Neural cell (in vitro differentiated cells): ENCODE measurements at regions not wholly inside any gene's neighbourhood (a gene's known extent, or its start where the extent isn't known, plus 50 kb on each side); places are given as distances from the start of the nearest gene placed in this dataset.

Source experiments
- H2AFZ ChIP-seq: fragments of 200-600, 300-800 bp; sonication (generic), shearing (Covaris generic); 2 replicates; pipeline ENCODE4 v1.6.0; 2014; ENCODE audit warnings: low read depth, mild to moderate bottlenecking, antibody characterized with exemption, low read length, moderate library complexity
- H3F3A ChIP-seq: fragments of 200-600 bp; shearing (Covaris generic); 2 replicates; pipeline ENCODE4 v1.6.1; 2016; ENCODE audit warnings: mild to moderate bottlenecking, moderate library complexity, mixed read lengths, antibody characterized with exemption, low read length; ENCODE audit not compliant: insufficient read depth, poor library complexity, severe bottlenecking
- H3K27ac ChIP-seq: fragments of 200-600, 300-800 bp; sonication (generic), shearing (Covaris generic); 2 replicates; pipeline ENCODE4 v1.5.1; 2014; ENCODE audit warnings: mild to moderate bottlenecking, low read length, moderate library complexity
- H3K27me3 ChIP-seq: fragments of 300-800, 200-600 bp; sonication (generic), shearing (Covaris generic); 2 replicates; pipeline ENCODE4 v1.6.0; 2014; ENCODE audit warnings: mild to moderate bottlenecking, low read depth, low read length, moderate library complexity; ENCODE audit not compliant: insufficient read depth
- H3K36me3 ChIP-seq: fragments of 300-800, 200-600 bp; sonication (generic), shearing (Covaris generic); 2 replicates; pipeline ENCODE4 v1.5.1; 2014; ENCODE audit warnings: mild to moderate bottlenecking, antibody characterized with exemption, low read length, moderate library complexity; ENCODE audit not compliant: insufficient read depth
- H3K4me2 ChIP-seq: fragments of 300-800, 200-600 bp; sonication (generic), shearing (Covaris generic); 2 replicates; pipeline ENCODE4 v1.6.0; 2014; ENCODE audit warnings: mild to moderate bottlenecking, low read length
- H3K4me3 ChIP-seq: fragments of 300-800, 200-600 bp; sonication (generic), shearing (Covaris generic); 2 replicates; pipeline ENCODE4 v1.5.1; 2014; ENCODE audit warnings: mild to moderate bottlenecking, low read length, moderate library complexity
- H3K79me2 ChIP-seq: fragments of 200-600 bp; shearing (Covaris generic); replicated peaks from 2 replicates; pipeline ENCODE4 v1.6.0; 2014; ENCODE audit warnings: mild to moderate bottlenecking, low read length, moderate library complexity; ENCODE audit not compliant: insufficient read depth
- H3K9ac ChIP-seq: fragments of 300-800, 200-600 bp; sonication (generic), shearing (Covaris generic); 2 replicates; pipeline ENCODE4 v1.6.1; 2016; ENCODE audit warnings: mild to moderate bottlenecking, low read length, mixed read lengths
- H3K9me2 ChIP-seq: fragments of 200-600 bp; shearing (Covaris generic); 2 replicates; pipeline ENCODE4 v1.6.1; 2016; ENCODE audit warnings: mild to moderate bottlenecking, low read length, mixed read lengths; ENCODE audit not compliant: insufficient read depth
- H3K9me3 ChIP-seq: fragments of 200-600, 300-800 bp; sonication (generic), shearing (Covaris generic); 2 replicates; pipeline ENCODE4 v1.6.1; 2016; ENCODE audit warnings: mild to moderate bottlenecking, mixed run types, low read length, moderate library complexity, mixed read lengths
- H4K20me1 ChIP-seq: fragments of 200-600 bp; shearing (Covaris generic); 2 replicates; pipeline ENCODE4 v1.6.1; 2016; ENCODE audit warnings: mild to moderate bottlenecking, mixed run types; ENCODE audit not compliant: insufficient read depth
- CTCF ChIP-seq: fragments of 450-650 bp; IDR thresholded peaks from 2 replicates; pipeline ENCODE4 v1.5.1; 2014; ENCODE audit warnings: antibody characterized with exemption, mild to moderate bottlenecking, moderate library complexity; ENCODE audit not compliant: poor library complexity, severe bottlenecking
- EP300 ChIP-seq: fragments of 450-650 bp; conservative IDR thresholded peaks from 2 replicates; pipeline ENCODE4 v1.6.1; 2014; ENCODE audit warnings: antibody characterized with exemption, mild to moderate bottlenecking, moderate library complexity; ENCODE audit not compliant: poor library complexity, severe bottlenecking
- EZH2 ChIP-seq: fragments of 200-600, 300-800 bp; shearing (Covaris generic), sonication (generic); IDR thresholded peaks from 2 replicates; pipeline ENCODE4 v1.6.1; 2014; ENCODE audit warnings: antibody characterized with exemption, low read length, borderline replicate concordance, mild to moderate bottlenecking; ENCODE audit not compliant: insufficient read depth, poor library complexity, severe bottlenecking
- MXI1 ChIP-seq: fragments of 450-650 bp; conservative IDR thresholded peaks from 2 replicates; pipeline ENCODE4 v1.6.1; 2014; ENCODE audit warnings: antibody characterized with exemption, mild to moderate bottlenecking; ENCODE audit not compliant: poor library complexity, severe bottlenecking
- POLR2AphosphoS5 ChIP-seq: IDR thresholded peaks from 2 replicates; pipeline ENCODE4 v1.6.1; 2012
- RAD21 ChIP-seq: fragments of 450-650 bp; conservative IDR thresholded peaks from 2 replicates; pipeline ENCODE4 v1.6.1; 2014; ENCODE audit warnings: antibody characterized with exemption, mild to moderate bottlenecking, moderate library complexity
- REST ChIP-seq: IDR thresholded peaks from 2 replicates; pipeline ENCODE4 v1.6.1; 2012; ENCODE audit warnings: borderline replicate concordance
- SMC3 ChIP-seq: fragments of 450-650 bp; conservative IDR thresholded peaks from 2 replicates; pipeline ENCODE4 v1.6.1; 2014; ENCODE audit warnings: antibody characterized with exemption, mild to moderate bottlenecking, moderate library complexity; ENCODE audit not compliant: poor library complexity
- TAF1 ChIP-seq: IDR thresholded peaks from 2 replicates; pipeline ENCODE4 v1.6.1; 2012; ENCODE audit warnings: low read depth

- Histone ChIP-seq H3K4me3 (no peak overlapping the region), H3K4me2 (no peak overlapping the region)
Measured at GRCh38 chr2:193462411-193462810, 1267.7 kb upstream of the TMEFF2 start.

GRCh38 chr2:193461431-193461934 lies 1266.8 kb upstream of the TMEFF2 start:
- Histone ChIP-seq H3K79me2 (no peaks in the 10 kb centered on the region), H3K27me3 (no peaks in the 10 kb centered on the region), H2AFZ (no peak overlapping the region), H3K9me3 (no peaks in the 10 kb centered on the region), H3K27ac (no peak overlapping the region), H3K4me3 (no peak overlapping the region), H3F3A (no peaks in the 10 kb centered on the region), H4K20me1 (no peaks in the 10 kb centered on the region), H3K9me2 (no peaks in the 10 kb centered on the region), H3K9ac (no peak overlapping the region), H3K4me2 (no peak overlapping the region), H3K36me3 (no peaks in the 10 kb centered on the region)
- TF ChIP-seq REST (no peak), SMC3 (no peak), EZH2 (no peak), EP300 (no peak), CTCF (no peak)

More at GRCh38 chr2:193462411-193462810, 1267.7 kb upstream of the TMEFF2 start:
- H3K27me3 ChIP-seq: no peaks in the 10 kb centered on the region
- no peak overlapping the region for H3K9ac ChIP-seq
- no peaks in the 10 kb centered on the region for H3F3A ChIP-seq
- H3K9me2 ChIP-seq: no peaks in the 10 kb centered on the region
- H3K36me3 ChIP-seq: no peaks in the 10 kb centered on the region
- H2AFZ ChIP-seq: no peak overlapping the region
- no peak for TF ChIP-seq RAD21
- no peak for TF ChIP-seq TAF1
- TF ChIP-seq EZH2: no peak
- TF ChIP-seq MXI1: no peak
- no peak for TF ChIP-seq POLR2AphosphoS5
- TF ChIP-seq EP300: no peak
- TF ChIP-seq CTCF: no peak
- no peak for TF ChIP-seq SMC3
- TF ChIP-seq REST: no peak
- H3K9me3 ChIP-seq: no peaks in the 10 kb centered on the region
- no peak overlapping the region for H3K27ac ChIP-seq
- no peaks in the 10 kb centered on the region for H4K20me1 ChIP-seq
- H3K79me2 ChIP-seq: no peaks in the 10 kb centered on the region
